GM21423 (cell line): ENCODE measurements at regions not wholly inside any gene's neighbourhood (a gene's known extent, or its start where the extent isn't known, plus 50 kb on each side); places are given as distances from the start of the nearest gene placed in this dataset.

ENCODE experiments used
- ATAC-seq: cut with Tn5 transposase; IDR thresholded peaks from one replicate; pipeline ENCODE4 v1.9.1; 2021; ENCODE audit warnings: mild to moderate bottlenecking, moderate library complexity; ENCODE audit not compliant: unreplicated experiment

GRCh38 chr10:78817361-78817760, 251.4 kb upstream of the ZMIZ1 start:
- no peak for ATAC-seq

GRCh38 chr10:78817804-78818203, 251.0 kb upstream of the ZMIZ1 start:
- no peak for ATAC-seq

- no peak for ATAC-seq
Observed at GRCh38 chr10:78819361-78820006, 249.3 kb upstream of the ZMIZ1 start.

- no peak for ATAC-seq
Observed at GRCh38 chr10:78820007-78820362, 248.8 kb upstream of the ZMIZ1 start.

- ATAC-seq = no peak
Observed at GRCh38 chr10:78821052-78821451, 247.7 kb upstream of the ZMIZ1 start.

GRCh38 chr10:78828647-78829539, 239.9 kb upstream of the ZMIZ1 start:
- no peak for ATAC-seq

GRCh38 chr10:78829565-78829964, 239.2 kb upstream of the ZMIZ1 start:
- no peak for ATAC-seq

GRCh38 chr10:78830062-78830975, 238.4 kb upstream of the ZMIZ1 start:
- no peak for ATAC-seq

GRCh38 chr10:78830976-78831375, 237.8 kb upstream of the ZMIZ1 start:
- no peak for ATAC-seq

- ATAC-seq = no peak
Observed at GRCh38 chr10:78831461-78831860, 237.3 kb upstream of the ZMIZ1 start.

- ATAC-seq = no peak
Observed at GRCh38 chr10:78832281-78832680, 236.5 kb upstream of the ZMIZ1 start.

GRCh38 chr10:78838141-78838657, 230.6 kb upstream of the ZMIZ1 start:
- ATAC-seq = no peak

- no peak for ATAC-seq
Observed at GRCh38 chr10:78843495-78843894, 225.3 kb upstream of the ZMIZ1 start.

- ATAC-seq = no peak
Observed at GRCh38 chr10:78844960-78845607, 223.7 kb upstream of the ZMIZ1 start.

- no peak for ATAC-seq
Observed at GRCh38 chr10:78846071-78846470, 222.7 kb upstream of the ZMIZ1 start.

- ATAC-seq = no peak
Observed at GRCh38 chr10:78846760-78847159, 222.0 kb upstream of the ZMIZ1 start.

GRCh38 chr10:78847485-78847884, 221.3 kb upstream of the ZMIZ1 start:
- ATAC-seq = no peak

GRCh38 chr10:78849115-78849514, 219.7 kb upstream of the ZMIZ1 start:
- no peak for ATAC-seq

GRCh38 chr10:78849731-78850130, 219.0 kb upstream of the ZMIZ1 start:
- ATAC-seq = no peak

GRCh38 chr10:78850644-78851435, 217.9 kb upstream of the ZMIZ1 start:
- no peak for ATAC-seq
